ENCODE measurements at regions not wholly inside any gene's neighbourhood (a gene's known extent, or its start where the extent isn't known, plus 50 kb on each side); places are given as distances from the start of the nearest gene placed in this dataset.

DNA sequence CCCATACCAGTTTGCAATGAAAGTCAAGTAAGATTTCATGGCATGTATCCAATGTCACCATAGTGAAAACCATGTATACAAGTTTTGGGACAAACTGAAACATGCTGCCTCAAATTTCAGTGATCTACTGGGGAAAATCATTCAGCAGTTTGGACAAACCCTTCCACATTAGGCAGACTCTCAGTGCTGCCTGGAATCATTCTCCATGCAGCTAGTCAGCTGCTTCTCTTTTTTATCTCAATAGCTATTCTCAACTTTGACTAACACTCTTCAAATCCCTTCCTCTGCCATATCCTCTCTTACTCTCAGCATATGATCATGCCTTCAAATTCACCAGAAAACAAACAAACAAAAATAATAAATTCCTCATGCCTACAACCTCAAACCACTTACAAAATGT is 323.3 kb downstream of the MAN2A1 start:
- Histone ChIP-seq H3K9ac (ENCODE audit: low read length) (no peak overlapping the region), H3K9me3 (ENCODE audit: low read length) (no peaks in the 10 kb centered on the region), H3K4me3 (ENCODE audit: low read depth in 1 of 2, low read length in 2 of 2) (no peak overlapping the region), H3K27ac (ENCODE audit: low read depth, low read length) (no peak overlapping the region), H3K4me1 (ENCODE audit: insufficient read depth, low read length) (no peaks in the 10 kb centered on the region), H3K36me3 (ENCODE audit: insufficient read depth, low read length) (no peaks in the 10 kb centered on the region), H3K27me3 (ENCODE audit: control insufficient read depth in 1 of 2, insufficient read depth in 2 of 2, low read length in 2 of 2) (no peaks in the 10 kb centered on the region)

DNA sequence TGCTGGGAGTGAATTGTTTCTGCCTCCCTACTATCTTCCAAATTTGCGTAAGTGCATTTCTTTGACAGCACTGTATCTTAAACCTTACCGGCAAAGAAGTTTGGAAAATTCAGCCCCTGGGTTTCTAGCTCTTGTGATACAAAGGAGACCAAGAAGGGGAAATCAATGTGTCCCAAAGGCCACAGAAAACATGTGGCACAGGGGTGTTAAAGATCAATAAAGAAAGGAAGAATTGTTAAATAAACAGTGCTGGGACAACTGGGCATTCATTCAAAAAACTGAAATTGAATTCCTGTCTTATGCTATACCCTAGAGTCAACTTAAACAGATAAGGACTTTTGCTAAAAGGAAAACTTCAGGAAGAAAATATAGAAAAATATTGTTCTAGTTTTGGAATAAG is 328.1 kb downstream of the MAN2A1 start:
- Histone ChIP-seq H3K36me3 (ENCODE audit: insufficient read depth, low read length) (no peaks in the 10 kb centered on the region), H3K4me3 (ENCODE audit: low read depth in 1 of 2, low read length in 2 of 2) (no peak overlapping the region), H3K27ac (ENCODE audit: low read depth, low read length) (no peak overlapping the region), H3K9me3 (ENCODE audit: low read length) (no peaks in the 10 kb centered on the region), H3K4me1 (ENCODE audit: insufficient read depth, low read length) (no peaks in the 10 kb centered on the region), H3K27me3 (ENCODE audit: control insufficient read depth in 1 of 2, insufficient read depth in 2 of 2, low read length in 2 of 2) (no peaks in the 10 kb centered on the region), H3K9ac (ENCODE audit: low read length) (no peak overlapping the region)

DNA sequence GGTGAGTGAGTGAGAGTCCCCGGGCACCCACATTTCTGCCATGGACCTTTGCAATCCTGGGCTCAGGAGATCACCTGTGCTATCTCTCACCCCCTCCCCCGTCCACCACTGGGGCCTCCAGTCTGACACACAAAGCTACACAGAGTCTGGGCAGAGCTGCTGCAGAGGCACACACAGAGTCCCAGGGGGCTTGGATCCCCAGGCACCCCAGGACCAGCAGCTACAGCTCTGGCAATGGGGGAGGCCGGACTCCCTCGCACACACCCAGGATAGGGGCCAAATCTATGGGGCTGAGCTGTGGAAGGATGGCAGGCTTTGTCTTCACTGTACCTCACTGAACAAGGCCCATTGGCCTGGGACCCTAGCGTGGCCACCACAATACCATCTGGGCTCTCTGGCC is 328.8 kb downstream of the MAN2A1 start:
- H3K27me3 ChIP-seq (ENCODE audit: control insufficient read depth in 1 of 2, insufficient read depth in 2 of 2, low read length in 2 of 2): no peaks in the 10 kb centered on the region
- H3K4me1 ChIP-seq (ENCODE audit: insufficient read depth, low read length): no peaks in the 10 kb centered on the region
- no peaks in the 10 kb centered on the region for H3K36me3 ChIP-seq (ENCODE audit: insufficient read depth, low read length)
- H3K4me3 ChIP-seq (ENCODE audit: low read depth in 1 of 2, low read length in 2 of 2): no peak overlapping the region
- H3K9ac ChIP-seq (ENCODE audit: low read length): no peak overlapping the region
- no peak overlapping the region for H3K27ac ChIP-seq (ENCODE audit: low read depth, low read length)
- no peaks in the 10 kb centered on the region for H3K9me3 ChIP-seq (ENCODE audit: low read length)

DNA sequence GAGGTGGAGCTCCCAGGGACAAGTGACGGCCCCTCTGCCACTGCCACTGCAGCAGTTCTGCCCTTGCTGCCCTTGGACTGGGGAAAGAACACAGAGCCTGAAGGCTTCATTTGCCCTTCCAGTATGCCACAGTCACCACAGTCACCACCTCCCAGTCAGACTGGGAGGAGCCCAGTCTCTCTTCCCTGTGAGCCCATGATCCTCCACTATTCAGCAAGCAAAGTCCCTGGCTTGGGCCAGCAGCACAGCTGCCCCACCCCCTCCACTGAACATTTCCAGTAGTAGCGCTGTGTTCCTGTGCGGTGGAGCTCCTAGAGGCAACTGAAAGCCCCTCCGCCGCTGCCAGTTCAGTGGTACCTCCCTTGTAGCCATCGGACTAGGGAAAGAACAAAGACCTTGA is 329.4 kb downstream of the MAN2A1 start:
- no peak overlapping the region for H3K4me3 ChIP-seq (ENCODE audit: low read depth in 1 of 2, low read length in 2 of 2)
- H3K27me3 ChIP-seq (ENCODE audit: control insufficient read depth in 1 of 2, insufficient read depth in 2 of 2, low read length in 2 of 2): no peaks in the 10 kb centered on the region
- H3K9me3 ChIP-seq (ENCODE audit: low read length): no peaks in the 10 kb centered on the region
- no peaks in the 10 kb centered on the region for H3K4me1 ChIP-seq (ENCODE audit: insufficient read depth, low read length)
- no peak overlapping the region for H3K27ac ChIP-seq (ENCODE audit: low read depth, low read length)
- no peak overlapping the region for H3K9ac ChIP-seq (ENCODE audit: low read length)
- H3K36me3 ChIP-seq (ENCODE audit: insufficient read depth, low read length): no peaks in the 10 kb centered on the region

DNA sequence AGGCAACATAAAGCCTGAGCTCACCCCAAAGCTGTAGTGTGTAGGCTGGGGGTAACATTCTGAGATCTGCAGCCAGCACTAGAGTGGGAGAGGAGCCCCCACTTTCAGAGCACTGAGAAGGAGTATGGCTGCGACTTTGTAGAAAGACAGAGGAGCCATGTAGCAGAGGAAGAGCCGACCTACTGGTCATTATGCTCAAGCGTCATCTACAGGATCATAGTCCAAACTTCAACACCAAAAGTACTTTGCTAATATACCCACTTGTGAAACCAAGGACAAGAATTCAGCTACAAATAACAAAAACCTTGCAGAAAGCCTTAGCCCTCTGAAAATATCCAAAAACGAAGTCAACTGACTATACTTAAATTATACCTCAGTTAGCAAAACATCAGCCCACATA is 330.1 kb downstream of the MAN2A1 start:
- no peaks in the 10 kb centered on the region for H3K27me3 ChIP-seq (ENCODE audit: control insufficient read depth in 1 of 2, insufficient read depth in 2 of 2, low read length in 2 of 2)
- no peak overlapping the region for H3K4me3 ChIP-seq (ENCODE audit: low read depth in 1 of 2, low read length in 2 of 2)
- H3K36me3 ChIP-seq (ENCODE audit: insufficient read depth, low read length): no peaks in the 10 kb centered on the region
- H3K9me3 ChIP-seq (ENCODE audit: low read length): no peaks in the 10 kb centered on the region
- H3K9ac ChIP-seq (ENCODE audit: low read length): no peak overlapping the region
- H3K27ac ChIP-seq (ENCODE audit: low read depth, low read length): no peak overlapping the region
- no peaks in the 10 kb centered on the region for H3K4me1 ChIP-seq (ENCODE audit: insufficient read depth, low read length)

DNA sequence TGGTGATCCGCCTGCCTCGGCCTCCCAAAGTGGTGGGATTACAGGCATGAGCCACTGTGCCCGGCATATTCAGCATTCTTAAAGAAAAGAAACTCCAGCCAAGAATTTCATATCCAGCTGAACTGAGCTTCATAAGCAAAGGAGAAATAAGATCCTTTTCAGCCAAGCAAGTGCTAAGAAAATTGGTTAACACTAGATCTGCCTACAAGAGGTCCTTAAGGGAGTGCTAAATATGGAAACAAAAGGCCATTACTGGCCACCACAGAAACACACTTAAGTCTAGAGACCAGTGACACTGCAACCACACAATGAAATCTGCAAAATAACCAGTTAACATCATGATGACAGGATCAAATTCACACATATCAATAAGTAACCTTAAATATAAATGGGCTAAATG is 331.5 kb downstream of the MAN2A1 start:
- no peaks in the 10 kb centered on the region for H3K9me3 ChIP-seq (ENCODE audit: low read length)
- H3K4me1 ChIP-seq (ENCODE audit: insufficient read depth, low read length): no peaks in the 10 kb centered on the region
- no peak overlapping the region for H3K4me3 ChIP-seq (ENCODE audit: low read depth in 1 of 2, low read length in 2 of 2)
- no peak overlapping the region for H3K27ac ChIP-seq (ENCODE audit: low read depth, low read length)
- no peaks in the 10 kb centered on the region for H3K36me3 ChIP-seq (ENCODE audit: insufficient read depth, low read length)
- H3K9ac ChIP-seq (ENCODE audit: low read length): no peak overlapping the region
- no peaks in the 10 kb centered on the region for H3K27me3 ChIP-seq (ENCODE audit: control insufficient read depth in 1 of 2, insufficient read depth in 2 of 2, low read length in 2 of 2)

DNA sequence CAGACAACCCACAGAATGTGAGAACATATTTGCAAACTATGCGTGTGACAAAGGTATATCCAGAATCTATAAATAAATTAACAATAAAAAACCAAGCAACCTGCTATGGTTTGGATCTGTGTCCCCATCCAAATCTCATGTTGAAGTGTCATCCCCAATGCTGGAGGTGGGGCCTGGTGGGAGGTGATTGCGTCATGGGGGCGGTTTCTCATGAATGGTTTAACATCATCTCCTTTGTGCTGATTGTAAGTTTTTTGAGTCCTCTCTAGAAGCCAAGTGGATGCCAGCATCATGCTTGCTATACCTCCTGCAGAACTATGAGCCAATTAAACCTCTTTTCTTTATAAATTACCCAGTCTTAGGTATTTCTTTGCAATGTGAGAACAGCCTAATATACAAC is 335.4 kb downstream of the MAN2A1 start:
- peaks cover 4% of the 10 kb centered on the region for H3K4me1 ChIP-seq (ENCODE audit: insufficient read depth, low read length)
- no peak overlapping the region for H3K27ac ChIP-seq (ENCODE audit: low read depth, low read length)
- H3K36me3 ChIP-seq (ENCODE audit: insufficient read depth, low read length): no peaks in the 10 kb centered on the region
- no peak overlapping the region for H3K4me3 ChIP-seq (ENCODE audit: low read depth in 1 of 2, low read length in 2 of 2)
- no peaks in the 10 kb centered on the region for H3K9me3 ChIP-seq (ENCODE audit: low read length)
- no peak overlapping the region for H3K9ac ChIP-seq (ENCODE audit: low read length)
- no peaks in the 10 kb centered on the region for H3K27me3 ChIP-seq (ENCODE audit: control insufficient read depth in 1 of 2, insufficient read depth in 2 of 2, low read length in 2 of 2)

DNA sequence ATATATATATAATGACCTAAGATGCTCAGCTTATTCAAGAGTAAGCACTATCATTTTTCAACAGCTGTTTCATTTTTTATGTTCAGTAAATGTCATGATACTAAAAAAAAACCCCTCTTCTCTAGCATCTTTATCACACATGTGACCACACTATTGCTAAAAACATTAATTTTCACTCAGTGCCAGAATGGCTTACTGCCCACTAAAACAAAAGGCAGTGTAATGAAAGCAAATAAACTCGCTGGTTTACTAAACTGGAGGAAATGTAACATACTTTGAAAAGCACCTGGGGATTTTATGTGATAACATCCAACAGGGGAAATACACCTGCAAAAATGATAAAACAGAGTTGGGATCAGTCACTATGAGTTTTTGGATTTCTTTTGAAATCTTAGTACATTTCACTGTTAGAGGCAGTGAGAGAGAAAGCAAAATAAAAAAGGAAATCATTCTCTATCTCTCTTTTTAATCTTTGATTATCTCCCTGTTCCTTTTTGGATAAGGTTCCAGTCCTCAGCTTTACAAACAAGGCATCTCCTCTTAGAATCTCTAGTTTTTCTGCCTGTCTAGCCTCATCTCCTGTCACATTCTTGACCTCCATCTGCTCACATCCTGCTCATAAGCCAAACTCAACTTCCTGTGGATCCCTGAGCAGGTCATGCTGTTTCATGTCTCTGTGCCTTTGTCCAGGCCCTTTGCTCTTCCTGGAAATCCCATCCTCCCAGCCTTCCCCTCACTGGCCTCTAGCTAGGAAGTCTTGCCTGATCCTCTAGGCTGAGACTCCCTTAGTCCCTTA is 338.0 kb downstream of the MAN2A1 start:
- Histone ChIP-seq H3K4me3 (ENCODE audit: low read depth in 1 of 2, low read length in 2 of 2) (no peak overlapping the region), H3K9ac (ENCODE audit: low read length) (no peak overlapping the region), H3K27ac (ENCODE audit: low read depth, low read length) (no peak overlapping the region), H3K27me3 (ENCODE audit: control insufficient read depth in 1 of 2, insufficient read depth in 2 of 2, low read length in 2 of 2) (no peaks in the 10 kb centered on the region), H3K36me3 (ENCODE audit: insufficient read depth, low read length) (no peaks in the 10 kb centered on the region), H3K4me1 (ENCODE audit: insufficient read depth, low read length) (peaks cover 4% of the 10 kb centered on the region), H3K9me3 (ENCODE audit: low read length) (no peaks in the 10 kb centered on the region)

DNA sequence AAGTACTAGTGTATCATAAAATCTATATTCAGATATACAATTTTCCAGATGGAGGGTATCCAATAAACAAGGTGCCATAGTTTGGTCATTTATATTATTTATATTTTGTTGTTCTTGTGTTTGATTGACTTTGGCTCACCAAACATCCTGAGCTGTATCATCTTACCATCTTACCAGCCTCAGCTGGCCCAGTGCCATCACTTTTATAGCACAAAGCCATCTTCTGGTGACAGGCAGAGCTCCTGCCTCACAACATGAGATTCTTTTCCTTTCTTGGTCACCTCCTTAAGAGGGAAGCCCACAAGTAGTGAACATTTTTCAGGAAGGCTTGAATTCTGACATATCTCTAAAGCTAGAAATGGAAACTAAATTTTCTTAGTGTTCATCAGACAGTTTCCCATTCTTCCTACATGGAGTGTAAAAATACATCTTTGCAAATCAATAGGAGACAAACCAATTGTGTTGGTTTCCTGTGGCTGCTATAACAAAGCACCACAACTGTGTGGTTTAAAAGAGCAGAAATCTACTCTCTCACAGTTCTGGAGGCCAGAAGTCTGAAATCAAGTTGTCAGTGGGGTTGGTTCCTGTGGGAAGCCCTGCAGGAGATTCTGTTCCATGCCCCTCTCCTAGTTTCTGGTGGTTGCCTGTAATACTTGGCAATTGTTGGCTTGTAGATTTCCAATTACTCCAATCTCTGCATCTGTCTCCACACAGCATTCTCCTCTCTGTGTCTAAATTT is 341.8 kb downstream of the MAN2A1 start:
- no peaks in the 10 kb centered on the region for H3K36me3 ChIP-seq (ENCODE audit: insufficient read depth, low read length)
- no peak overlapping the region for H3K4me3 ChIP-seq (ENCODE audit: low read depth in 1 of 2, low read length in 2 of 2)
- no peaks in the 10 kb centered on the region for H3K9me3 ChIP-seq (ENCODE audit: low read length)
- no peaks in the 10 kb centered on the region for H3K27me3 ChIP-seq (ENCODE audit: control insufficient read depth in 1 of 2, insufficient read depth in 2 of 2, low read length in 2 of 2)
- H3K4me1 ChIP-seq (ENCODE audit: insufficient read depth, low read length): peaks cover 4% of the 10 kb centered on the region
- H3K9ac ChIP-seq (ENCODE audit: low read length): no peak overlapping the region
- H3K27ac ChIP-seq (ENCODE audit: low read depth, low read length): no peak overlapping the region

DNA sequence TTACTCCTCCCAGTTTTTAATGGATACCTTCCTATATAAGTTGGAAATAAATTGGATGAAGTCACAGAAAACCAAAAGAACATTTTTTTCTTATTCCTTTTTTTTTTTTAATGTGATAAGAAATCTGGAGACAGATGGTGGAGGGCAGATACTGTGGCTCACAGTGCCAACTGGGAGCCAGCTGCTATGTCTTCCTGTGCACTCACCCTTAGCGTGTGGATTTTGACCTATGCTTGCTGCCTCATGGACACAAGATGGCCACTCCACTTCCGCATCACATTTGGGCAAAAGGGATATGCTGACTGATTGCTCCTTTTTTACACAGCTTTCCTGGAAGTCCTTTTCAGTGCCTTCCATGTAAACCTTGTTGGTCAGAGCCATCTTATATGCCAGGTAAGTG is 342.6 kb downstream of the MAN2A1 start:
- Histone ChIP-seq H3K27me3 (ENCODE audit: control insufficient read depth in 1 of 2, insufficient read depth in 2 of 2, low read length in 2 of 2) (no peaks in the 10 kb centered on the region), H3K4me1 (ENCODE audit: insufficient read depth, low read length) (peaks cover 4% of the 10 kb centered on the region), H3K9me3 (ENCODE audit: low read length) (no peaks in the 10 kb centered on the region), H3K27ac (ENCODE audit: low read depth, low read length) (no peak overlapping the region), H3K9ac (ENCODE audit: low read length) (no peak overlapping the region), H3K36me3 (ENCODE audit: insufficient read depth, low read length) (no peaks in the 10 kb centered on the region), H3K4me3 (ENCODE audit: low read depth in 1 of 2, low read length in 2 of 2) (no peak overlapping the region)

DNA sequence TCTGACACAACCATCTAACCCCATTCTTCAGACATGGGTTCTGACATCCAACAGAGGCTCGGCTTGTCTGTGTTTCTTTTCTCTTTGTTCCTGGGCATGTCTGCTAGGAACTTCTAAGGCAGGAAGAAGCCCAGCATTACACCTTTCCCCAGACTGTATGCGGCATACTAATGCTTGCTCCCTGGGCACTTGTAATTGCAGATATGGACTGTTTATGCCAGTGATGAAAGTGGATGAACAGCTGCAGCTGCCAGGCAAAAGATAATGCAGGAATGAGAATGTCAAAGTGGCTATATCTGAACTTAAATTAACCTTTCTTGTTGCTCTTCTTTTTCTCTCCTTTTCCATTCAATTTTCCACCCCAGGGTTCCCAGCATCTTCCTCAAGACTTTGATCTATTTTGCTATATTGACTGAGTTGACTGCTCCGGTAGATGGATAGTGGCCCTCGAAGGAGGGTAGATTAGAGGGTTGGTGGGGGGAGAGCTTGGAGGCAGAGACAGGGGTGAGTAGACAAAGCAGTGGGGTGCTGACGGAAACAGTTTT is 344.4 kb downstream of the MAN2A1 start:
- no peak overlapping the region for H3K9ac ChIP-seq (ENCODE audit: low read length)
- no peak overlapping the region for H3K4me3 ChIP-seq (ENCODE audit: low read depth in 1 of 2, low read length in 2 of 2)
- H3K9me3 ChIP-seq (ENCODE audit: low read length): no peaks in the 10 kb centered on the region
- H3K27ac ChIP-seq (ENCODE audit: low read depth, low read length): no peak overlapping the region
- H3K4me1 ChIP-seq (ENCODE audit: insufficient read depth, low read length): no peaks in the 10 kb centered on the region
- H3K36me3 ChIP-seq (ENCODE audit: insufficient read depth, low read length): no peaks in the 10 kb centered on the region
- H3K27me3 ChIP-seq (ENCODE audit: control insufficient read depth in 1 of 2, insufficient read depth in 2 of 2, low read length in 2 of 2): no peaks in the 10 kb centered on the region

All from muscle layer of colon (tissue), 2 donors.